A673 (cell line): ENCODE measurements at regions not wholly inside any gene's neighbourhood (a gene's known extent, or its start where the extent isn't known, plus 50 kb on each side); places are given as distances from the start of the nearest gene placed in this dataset.

Experiments
- BruUV-seq: library from RNA; stranded (reverse); fragments of 400-500 nt; replicated peaks from 2 replicates; lab custom pipeline; 2021; lab: Mats Ljungman, UMichigan
- CTCF ChIA-PET: fragments of 300-600 bp; sonication (Branson Sonifier 250); formaldehyde crosslinking; loops from one replicate; lab custom pipeline; 2022; ENCODE audit warnings: antibody characterized with exemption; lab: Charles Lee
- POLR2A ChIA-PET: fragments of 300-600 bp; sonication (Branson Sonifier 250); formaldehyde crosslinking; loops from one replicate; lab custom pipeline; 2022; ENCODE audit warnings: antibody characterized with exemption; ENCODE audit not compliant: low non-redundant PET; lab: Charles Lee
- DNase-seq: peaks from one replicate; pipeline ENCODE4 v3.0.0-alpha.2; 2015; ENCODE audit warnings: low spot score
- H3K27ac ChIP-seq: fragments of 200-600 bp; sonication (generic); 2 replicates; pipeline ENCODE4 v1.5.1; 2016; ENCODE audit warnings: mixed run types, low read depth, mild to moderate bottlenecking, mixed read lengths, antibody characterized with exemption, low read length; ENCODE audit not compliant: poor library complexity, severe bottlenecking
- H3K27me3 ChIP-seq: fragments of 200-600 bp; sonication (generic); replicated peaks from 2 replicates; pipeline ENCODE4 v1.6.1; 2017; ENCODE audit warnings: mixed run types, low read depth, mild to moderate bottlenecking, mixed read lengths, antibody characterized with exemption, low read length; ENCODE audit not compliant: insufficient read depth, poor library complexity
- H3K36me3 ChIP-seq: fragments of 200-600 bp; sonication (generic); 2 replicates; pipeline ENCODE4 v1.6.1; 2016; ENCODE audit warnings: mixed run types, mild to moderate bottlenecking, mixed read lengths, antibody characterized with exemption, low read length; ENCODE audit not compliant: insufficient read depth, poor library complexity, severe bottlenecking
- H3K4me1 ChIP-seq: fragments of 200-600 bp; sonication (generic); 2 replicates; pipeline ENCODE4 v1.6.1; 2017; ENCODE audit warnings: mixed run types, mild to moderate bottlenecking, mixed read lengths, antibody characterized with exemption, low read length; ENCODE audit not compliant: insufficient read depth, poor library complexity, severe bottlenecking
- H3K4me3 ChIP-seq: fragments of 200-600 bp; sonication (generic); 2 replicates; pipeline ENCODE4 v1.5.1; 2016; ENCODE audit warnings: low read depth, mixed run types, mild to moderate bottlenecking, mixed read lengths, low read length; ENCODE audit not compliant: poor library complexity, severe bottlenecking
- H3K9me3 ChIP-seq: fragments of 200-600 bp; sonication (generic); 2 replicates; pipeline ENCODE4 v1.6.1; 2016; ENCODE audit warnings: mixed run types, low read depth, mild to moderate bottlenecking, mixed read lengths, antibody characterized with exemption, low read length; ENCODE audit not compliant: poor library complexity, severe bottlenecking
- CTCF ChIP-seq: fragments of 300-800, 200-600 bp; sonication (generic); conservative IDR thresholded peaks from 2 replicates; pipeline ENCODE4 v1.5.1; 2017; ENCODE audit warnings: low read depth, mild to moderate bottlenecking, antibody characterized with exemption, low read length, moderate library complexity, mixed read lengths
- EZH2 ChIP-seq: fragments of 200-600 bp; sonication (generic); IDR thresholded peaks from 2 replicates; pipeline ENCODE4 v1.6.1; 2017; ENCODE audit warnings: borderline replicate concordance, low read depth, mild to moderate bottlenecking, mixed read lengths, antibody characterized with exemption, low read length; ENCODE audit not compliant: poor library complexity, severe bottlenecking
- intact Hi-C: fragments of 100-400 bp; cut with micrococcal nuclease; formaldehyde crosslinking; loops from one replicate; pipeline ENCODE4 v1.10.0; 2022; ENCODE audit not compliant: unreplicated experiment

GRCh38 chr1:165014753-165015152 lies 341.8 kb downstream of the LMX1A start:
- no TSS peak for BruUV-seq
- intact Hi-C loops = no loop called here
- CTCF ChIA-PET = no interaction called here
- Histone ChIP-seq H3K9me3 (no peaks in the 10 kb centered on the region), H3K36me3 (no peaks in the 10 kb centered on the region), H3K27me3 (no peaks in the 10 kb centered on the region), H3K4me1 (no peaks in the 10 kb centered on the region), H3K4me3 (no peak overlapping the region), H3K27ac (no peak overlapping the region)
- DNase-seq = no peak
- TF ChIP-seq CTCF (no peak), EZH2 (no peak)
- POLR2A ChIA-PET = no interaction called here

DNA sequence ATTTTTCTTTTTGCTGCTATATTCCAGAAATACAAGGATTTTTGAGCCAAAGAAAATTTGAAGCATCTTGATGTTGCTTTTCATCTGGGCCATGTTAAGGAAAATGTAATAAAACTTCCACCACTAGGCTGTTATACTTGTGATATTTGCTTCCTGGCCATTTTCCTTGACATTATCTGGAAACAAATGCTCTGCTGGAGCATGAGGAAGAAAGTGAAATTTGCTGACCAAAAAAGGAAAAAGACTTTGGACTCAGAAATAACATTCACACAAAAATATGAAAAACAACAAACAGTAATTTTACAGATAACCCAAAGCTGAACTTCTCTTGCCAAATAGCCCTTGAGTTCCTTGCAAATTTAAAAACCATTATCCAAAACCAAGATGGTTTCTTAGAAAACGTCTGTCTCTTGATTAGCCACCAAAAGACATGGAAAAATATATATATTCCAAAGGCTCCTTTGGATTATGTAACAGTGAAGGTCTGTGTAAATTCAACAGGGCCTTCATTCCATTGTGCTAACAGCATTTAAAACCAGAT lies 344.5 kb downstream of the LMX1A start:
- intact Hi-C loops = no loop called here
- Histone ChIP-seq H3K27me3 (no peaks in the 10 kb centered on the region), H3K4me1 (no peaks in the 10 kb centered on the region), H3K36me3 (no peaks in the 10 kb centered on the region), H3K9me3 (no peaks in the 10 kb centered on the region), H3K4me3 (no peak overlapping the region), H3K27ac (no peak overlapping the region)
- DNase-seq = no peak
- CTCF ChIA-PET = no interaction called here
- no TSS peak for BruUV-seq
- POLR2A ChIA-PET = no interaction called here
- TF ChIP-seq EZH2 = no peak
- TF ChIP-seq CTCF = no peak

GRCh38 chr1:165011186-165011585 lies 345.3 kb downstream of the LMX1A start:
- intact Hi-C loops = no loop called here
- Histone ChIP-seq H3K4me3 (no peak overlapping the region), H3K4me1 (no peaks in the 10 kb centered on the region), H3K27me3 (peaks cover 5% of the 10 kb centered on the region), H3K9me3 (no peaks in the 10 kb centered on the region), H3K36me3 (no peaks in the 10 kb centered on the region), H3K27ac (no peak overlapping the region)
- ChIA-PET POLR2A (no interaction called here), CTCF (no interaction called here)
- BruUV-seq = no TSS peak
- no peak for TF ChIP-seq EZH2
- TF ChIP-seq CTCF = no peak
- DNase-seq = no peak
